MCF 10A (cell line): ENCODE measurements at regions not wholly inside any gene's neighbourhood (a gene's known extent, or its start where the extent isn't known, plus 50 kb on each side); places are given as distances from the start of the nearest gene placed in this dataset.

ENCODE experiments used
- BruUV-seq: library from RNA; stranded (reverse); fragments of 400-500 nt; replicated peaks from 2 replicates; lab custom pipeline; 2021; lab: Mats Ljungman, UMichigan
- CTCF ChIA-PET: fragments of 300-600 bp; sonication (Branson Sonifier 250); formaldehyde crosslinking; extraction: SDS; loops from one replicate; lab custom pipeline; 2021; ENCODE audit warnings: antibody characterized with exemption, inconsistent platforms; lab: Yijun Ruan, JAX
- POLR2A ChIA-PET: fragments of 300-600, 350-650 bp; sonication (Branson Sonifier 250); formaldehyde crosslinking; extraction: SDS; loops from one replicate; lab custom pipeline; 2020; ENCODE audit warnings: antibody characterized with exemption, inconsistent platforms; lab: Yijun Ruan, JAX
- DNase-seq: peaks from one replicate; pipeline ENCODE4 v3.0.0-alpha.2; 2018; ENCODE audit not compliant: unreplicated experiment
- H3K27ac Mint-ChIP-seq: one replicate; pipeline ENCODE4 v1.8.0; 2022; ENCODE audit warnings: mild to moderate bottlenecking, low read depth, mixed read lengths; ENCODE audit not compliant: unreplicated experiment
- H3K27me3 Mint-ChIP-seq: one replicate; pipeline ENCODE4 v1.8.0; 2022; ENCODE audit warnings: mixed read lengths; ENCODE audit not compliant: insufficient read depth, unreplicated experiment
- H3K36me3 Mint-ChIP-seq: one replicate; pipeline ENCODE4 v1.8.0; 2022; ENCODE audit warnings: mild to moderate bottlenecking, moderate library complexity, mixed read lengths; ENCODE audit not compliant: insufficient read depth, unreplicated experiment
- H3K4me1 Mint-ChIP-seq: one replicate; pipeline ENCODE4 v1.8.0; 2022; ENCODE audit warnings: mixed read lengths; ENCODE audit not compliant: insufficient read depth, unreplicated experiment
- H3K4me3 Mint-ChIP-seq: one replicate; pipeline ENCODE4 v1.8.0; 2022; ENCODE audit warnings: mild to moderate bottlenecking, moderate library complexity, mixed read lengths; ENCODE audit not compliant: unreplicated experiment
- H3K9me3 Mint-ChIP-seq: one replicate; pipeline ENCODE4 v1.8.0; 2022; ENCODE audit warnings: mixed read lengths; ENCODE audit not compliant: unreplicated experiment
- CTCF ChIP-seq: fragments of 200-600 bp; IDR thresholded peaks from one replicate; pipeline ENCODE4 v1.8.0; 2022; ENCODE audit warnings: antibody characterized with exemption, mild to moderate bottlenecking; ENCODE audit not compliant: unreplicated experiment
- intact Hi-C: fragments of 100-400 bp; cut with micrococcal nuclease; formaldehyde crosslinking; loops from 2 replicates; pipeline ENCODE4 v1.14.1; 2022

- ChIA-PET POLR2A (interaction anchor here (0.6 kb wide), 1 partner anchor 59 kb away, joined by 4 read pairs; no protein-coding TSS in a partner anchor), CTCF (no interaction called here)
- Mint-ChIP-seq H3K4me3 (no peak overlapping the region), H3K36me3 (no peaks in the 10 kb centered on the region), H3K9me3 (no peaks in the 10 kb centered on the region), H3K27me3 (peaks cover 24% of the 10 kb centered on the region), H3K27ac (no peak overlapping the region), H3K4me1 (no peaks in the 10 kb centered on the region)
- no peak for TF ChIP-seq CTCF
- BruUV-seq, result no TSS peak
- DNase-seq, result no peak
- intact Hi-C loops, result no loop called here
These were observed 339.5 kb upstream of the LUZP2 start for GRCh38 chr11:24157316-24157715.

- Mint-ChIP-seq H3K36me3 (no peaks in the 10 kb centered on the region), H3K27ac (no peak overlapping the region), H3K9me3 (no peaks in the 10 kb centered on the region), H3K4me1 (no peaks in the 10 kb centered on the region), H3K4me3 (no peak overlapping the region), H3K27me3 (peaks cover 48% of the 10 kb centered on the region)
- ChIA-PET POLR2A (no interaction called here), CTCF (no interaction called here)
- no TSS peak for BruUV-seq
- intact Hi-C loops, result no loop called here
- DNase-seq, result no peak
- TF ChIP-seq CTCF, result no peak
These were observed 335.3 kb upstream of the LUZP2 start for GRCh38 chr11:24161587-24161986.

- no peak for DNase-seq
- Mint-ChIP-seq H3K27ac (no peak overlapping the region), H3K4me1 (no peaks in the 10 kb centered on the region), H3K27me3 (peaks cover 32% of the 10 kb centered on the region), H3K4me3 (no peak overlapping the region), H3K36me3 (no peaks in the 10 kb centered on the region), H3K9me3 (no peaks in the 10 kb centered on the region)
- intact Hi-C loops, result no loop called here
- ChIA-PET CTCF (interaction anchor here (0.7 kb wide), 1 partner anchor 62 kb away, joined by 3 read pairs; no protein-coding TSS in a partner anchor), POLR2A (no interaction called here)
- no peak for TF ChIP-seq CTCF
- BruUV-seq, result no TSS peak
These were observed 333.7 kb upstream of the LUZP2 start for GRCh38 chr11:24163146-24163545.

- intact Hi-C loops, result no loop called here
- TF ChIP-seq CTCF, result no peak
- DNase-seq, result no peak
- CTCF ChIA-PET, result interaction anchor here (0.7 kb wide), 1 partner anchor 61 kb away, joined by 3 read pairs; no protein-coding TSS in a partner anchor
- no peaks in the 10 kb centered on the region for H3K4me1 Mint-ChIP-seq
- no peak overlapping the region for H3K4me3 Mint-ChIP-seq
- no peak overlapping the region for H3K27ac Mint-ChIP-seq
- POLR2A ChIA-PET, result no interaction called here
- no TSS peak for BruUV-seq
- H3K36me3 Mint-ChIP-seq, result no peaks in the 10 kb centered on the region
- peaks cover 31% of the 10 kb centered on the region for H3K27me3 Mint-ChIP-seq
- no peaks in the 10 kb centered on the region for H3K9me3 Mint-ChIP-seq
These were observed 333.0 kb upstream of the LUZP2 start for GRCh38 chr11:24163841-24164240.
